ENCODE measurements at regions not wholly inside any gene's neighbourhood (a gene's known extent, or its start where the extent isn't known, plus 50 kb on each side); places are given as distances from the start of the nearest gene placed in this dataset.

GRCh38 chr14:41549821-41550607 lies 56.7 kb upstream of the LRFN5 start:
- no peaks in the 10 kb centered on the region for H3K9me2 ChIP-seq (ENCODE audit: insufficient read depth, low read length)
- H3K4me3 ChIP-seq (ENCODE audit: low read length), result no peak overlapping the region
- H3K9me3 ChIP-seq (ENCODE audit: low read length), result no peaks in the 10 kb centered on the region
- H4K20me1 ChIP-seq (ENCODE audit: insufficient read depth), result no peaks in the 10 kb centered on the region
- H3K79me2 ChIP-seq (replicated peaks; ENCODE audit: insufficient read depth, low read length), result no peaks in the 10 kb centered on the region
- no peak overlapping the region for H2AFZ ChIP-seq (ENCODE audit: low read depth, low read length)
- H3K4me2 ChIP-seq (ENCODE audit: low read length), result no peak overlapping the region
- no peak overlapping the region for H3K9ac ChIP-seq (ENCODE audit: low read length)
- H3K27me3 ChIP-seq (ENCODE audit: insufficient read depth, low read depth, low read length), result no peaks in the 10 kb centered on the region
- TF ChIP-seq RAD21 (conservative IDR thresholded peaks at IDR 0.05), result no peak
- TF ChIP-seq MXI1 (conservative IDR thresholded peaks at IDR 0.05; ENCODE audit: poor library complexity, severe bottlenecking), result no peak
- no peak for TF ChIP-seq POLR2AphosphoS5 (IDR thresholded peaks at IDR 0.05)
- TF ChIP-seq TAF1 (IDR thresholded peaks at IDR 0.05; ENCODE audit: low read depth), result no peak
- TF ChIP-seq SMC3 (conservative IDR thresholded peaks at IDR 0.05; ENCODE audit: poor library complexity), result no peak
- TF ChIP-seq EP300 (conservative IDR thresholded peaks at IDR 0.05; ENCODE audit: poor library complexity, severe bottlenecking), result no peak
- TF ChIP-seq EZH2 (IDR thresholded peaks at IDR 0.05; ENCODE audit: borderline replicate concordance, insufficient read depth, low read length, poor library complexity, severe bottlenecking), result no peak
- no peak for TF ChIP-seq REST (IDR thresholded peaks at IDR 0.05; ENCODE audit: borderline replicate concordance)
- TF ChIP-seq, protein P1, sequence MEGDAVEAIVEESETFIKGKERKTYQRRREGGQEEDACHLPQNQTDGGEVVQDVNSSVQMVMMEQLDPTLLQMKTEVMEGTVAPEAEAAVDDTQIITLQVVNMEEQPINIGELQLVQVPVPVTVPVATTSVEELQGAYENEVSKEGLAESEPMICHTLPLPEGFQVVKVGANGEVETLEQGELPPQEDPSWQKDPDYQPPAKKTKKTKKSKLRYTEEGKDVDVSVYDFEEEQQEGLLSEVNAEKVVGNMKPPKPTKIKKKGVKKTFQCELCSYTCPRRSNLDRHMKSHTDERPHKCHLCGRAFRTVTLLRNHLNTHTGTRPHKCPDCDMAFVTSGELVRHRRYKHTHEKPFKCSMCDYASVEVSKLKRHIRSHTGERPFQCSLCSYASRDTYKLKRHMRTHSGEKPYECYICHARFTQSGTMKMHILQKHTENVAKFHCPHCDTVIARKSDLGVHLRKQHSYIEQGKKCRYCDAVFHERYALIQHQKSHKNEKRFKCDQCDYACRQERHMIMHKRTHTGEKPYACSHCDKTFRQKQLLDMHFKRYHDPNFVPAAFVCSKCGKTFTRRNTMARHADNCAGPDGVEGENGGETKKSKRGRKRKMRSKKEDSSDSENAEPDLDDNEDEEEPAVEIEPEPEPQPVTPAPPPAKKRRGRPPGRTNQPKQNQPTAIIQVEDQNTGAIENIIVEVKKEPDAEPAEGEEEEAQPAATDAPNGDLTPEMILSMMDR (IDR thresholded peaks at IDR 0.05; ENCODE audit: poor library complexity, severe bottlenecking), result no peak
- no peaks in the 10 kb centered on the region for H3F3A ChIP-seq (ENCODE audit: insufficient read depth, low read length, poor library complexity, severe bottlenecking)
- no peaks in the 10 kb centered on the region for H3K36me3 ChIP-seq (ENCODE audit: insufficient read depth, low read length)
- no peak overlapping the region for H3K27ac ChIP-seq (ENCODE audit: low read length)

DNA sequence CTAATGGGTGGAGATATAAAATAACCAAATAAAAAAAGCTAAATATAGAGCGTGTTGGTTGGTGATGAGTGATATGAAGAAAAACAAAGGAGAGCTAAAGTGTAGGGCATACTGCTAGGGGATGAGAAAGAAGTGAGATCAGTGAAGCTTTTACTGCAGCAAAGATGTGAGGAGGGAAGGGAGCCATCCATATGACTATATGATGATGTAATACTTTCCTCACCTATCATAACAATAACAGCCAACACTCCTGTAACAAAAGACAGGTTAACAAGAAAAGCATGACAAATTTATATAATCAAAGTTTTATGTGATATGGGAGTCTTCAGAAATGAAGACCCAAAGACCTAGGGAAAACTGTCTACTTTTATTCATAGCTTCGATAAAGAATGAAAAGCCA lies 57.4 kb upstream of the LRFN5 start:
- H3K9me3 ChIP-seq (ENCODE audit: low read length), result no peaks in the 10 kb centered on the region
- H3K27me3 ChIP-seq (ENCODE audit: insufficient read depth, low read depth, low read length), result no peaks in the 10 kb centered on the region
- no peaks in the 10 kb centered on the region for H3F3A ChIP-seq (ENCODE audit: insufficient read depth, low read length, poor library complexity, severe bottlenecking)
- H4K20me1 ChIP-seq (ENCODE audit: insufficient read depth), result no peaks in the 10 kb centered on the region
- no peak overlapping the region for H3K4me2 ChIP-seq (ENCODE audit: low read length)
- TF ChIP-seq SMC3 (conservative IDR thresholded peaks at IDR 0.05; ENCODE audit: poor library complexity), result no peak
- no peak for TF ChIP-seq MXI1 (conservative IDR thresholded peaks at IDR 0.05; ENCODE audit: poor library complexity, severe bottlenecking)
- H3K9me2 ChIP-seq (ENCODE audit: insufficient read depth, low read length), result no peaks in the 10 kb centered on the region
- no peak overlapping the region for H3K4me3 ChIP-seq (ENCODE audit: low read length)
- no peak overlapping the region for H3K9ac ChIP-seq (ENCODE audit: low read length)
- no peaks in the 10 kb centered on the region for H3K79me2 ChIP-seq (replicated peaks; ENCODE audit: insufficient read depth, low read length)
- no peak overlapping the region for H2AFZ ChIP-seq (ENCODE audit: low read depth, low read length)
- H3K27ac ChIP-seq (ENCODE audit: low read length), result no peak overlapping the region
- H3K36me3 ChIP-seq (ENCODE audit: insufficient read depth, low read length), result no peaks in the 10 kb centered on the region

Data from neural cell (in vitro differentiated cells).